ENCODE measurements at regions not wholly inside any gene's neighbourhood (a gene's known extent, or its start where the extent isn't known, plus 50 kb on each side); places are given as distances from the start of the nearest gene placed in this dataset.
"Not testable (repeated sequence)": the region's sequence is repeated elsewhere in the genome, so short reads cannot be mapped to it uniquely, and the experiment has no call there.

- no peak for DNase-seq
These were observed 197.6 kb upstream of the CFAP20DC start for GRCh38 chr3:59247402-59247841.

DNA sequence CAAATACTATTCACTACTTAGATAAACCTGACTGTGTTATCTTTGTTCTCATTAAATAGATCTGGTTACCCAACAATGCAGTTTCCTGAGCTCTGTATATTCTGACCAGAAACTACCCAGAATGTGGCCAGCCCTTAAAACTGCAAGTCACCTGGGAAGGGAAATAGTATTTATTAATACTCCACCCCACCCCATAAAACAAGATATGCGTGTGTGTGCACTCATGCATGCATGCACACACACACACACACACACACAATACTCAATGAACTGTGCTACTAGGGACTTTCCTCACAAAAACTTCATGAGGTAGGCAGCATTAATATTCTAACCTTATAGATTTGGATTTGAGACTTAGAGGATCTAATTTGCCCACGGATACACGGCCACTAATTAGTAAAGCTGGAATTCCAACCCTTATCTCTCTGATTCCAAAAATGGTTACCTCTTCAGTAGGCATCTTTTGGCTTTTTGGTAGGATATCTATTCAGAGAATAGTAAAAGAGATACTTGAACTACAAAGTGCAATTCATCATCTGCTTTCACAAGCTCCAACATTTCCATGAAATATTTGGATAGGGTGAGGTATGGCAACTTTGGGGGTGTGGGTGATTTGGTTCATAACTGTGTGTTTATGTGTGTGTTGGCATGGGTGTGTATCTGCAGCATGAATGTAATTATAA, 197.0 kb upstream of the CFAP20DC start:
- DNase-seq: no peak

- DNase-seq: no peak
These were observed 196.2 kb upstream of the CFAP20DC start for GRCh38 chr3:59245859-59246501.

DNA sequence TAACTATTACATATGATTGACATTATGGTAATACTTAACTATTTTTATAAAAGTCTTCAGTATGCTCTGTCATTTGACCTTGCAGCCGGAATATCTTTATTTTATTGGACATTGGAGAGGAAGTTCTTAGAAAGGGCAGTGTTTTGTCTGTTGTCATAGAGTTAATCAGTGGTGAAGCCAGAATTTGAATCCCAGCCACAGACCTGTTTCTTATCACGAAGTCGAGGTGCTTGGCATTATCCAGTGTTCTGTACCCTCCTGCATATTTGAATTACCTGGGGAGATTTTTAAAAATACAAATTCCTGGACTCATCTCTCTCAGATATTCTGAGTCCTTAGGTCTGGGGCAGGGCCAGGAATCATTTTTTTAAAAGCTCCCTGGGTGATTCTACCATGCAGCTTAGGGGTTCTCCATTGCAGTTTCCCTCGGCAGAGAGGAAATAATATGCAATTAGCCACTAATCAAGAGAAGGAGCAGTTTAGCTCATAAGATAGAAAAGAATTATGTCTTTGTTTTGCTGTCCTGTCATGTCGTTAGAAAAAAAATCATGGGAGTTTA, 195.6 kb upstream of the CFAP20DC start:
- DNase-seq: no peak

GRCh38 chr3:59244343-59244742, 194.5 kb upstream of the CFAP20DC start:
- no peak for DNase-seq

- no peak for DNase-seq
These were observed 193.7 kb upstream of the CFAP20DC start for GRCh38 chr3:59243476-59243875.

DNA sequence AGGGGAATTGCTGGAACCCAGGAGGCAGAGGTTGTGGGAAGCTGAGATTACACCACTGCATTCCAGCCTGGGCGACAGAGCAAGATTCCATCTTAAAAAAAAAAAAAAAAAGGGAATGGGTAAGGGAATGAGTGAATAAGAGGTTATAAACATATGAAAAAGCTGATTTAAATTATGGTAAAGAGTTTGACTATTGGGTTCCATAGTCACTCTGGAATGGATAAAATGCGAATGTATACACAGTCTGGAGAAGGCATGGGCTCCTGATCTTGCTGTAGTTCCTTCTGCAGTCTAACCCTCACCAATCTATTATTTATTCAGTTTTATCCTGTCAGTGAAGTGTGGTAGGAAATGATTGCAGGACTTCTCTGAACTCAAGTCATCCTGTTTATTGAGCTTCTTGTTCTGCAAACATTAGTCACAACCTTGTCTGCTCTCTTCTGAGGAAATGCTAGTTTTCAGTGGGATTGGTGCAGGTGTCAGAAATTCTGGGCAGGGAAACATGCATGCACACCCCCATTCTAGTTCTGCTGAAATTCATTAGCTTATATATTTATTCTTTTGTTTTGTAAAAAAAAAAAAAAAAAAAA, 190.9 kb upstream of the CFAP20DC start:
- no peak for DNase-seq

- no peak for DNase-seq
These were observed 187.3 kb upstream of the CFAP20DC start for GRCh38 chr3:59237121-59237520.

- DNase-seq: no peak
These were observed 185.8 kb upstream of the CFAP20DC start for GRCh38 chr3:59235634-59236012.

GRCh38 chr3:59234884-59235633, 185.2 kb upstream of the CFAP20DC start:
- no peak for DNase-seq

DNA sequence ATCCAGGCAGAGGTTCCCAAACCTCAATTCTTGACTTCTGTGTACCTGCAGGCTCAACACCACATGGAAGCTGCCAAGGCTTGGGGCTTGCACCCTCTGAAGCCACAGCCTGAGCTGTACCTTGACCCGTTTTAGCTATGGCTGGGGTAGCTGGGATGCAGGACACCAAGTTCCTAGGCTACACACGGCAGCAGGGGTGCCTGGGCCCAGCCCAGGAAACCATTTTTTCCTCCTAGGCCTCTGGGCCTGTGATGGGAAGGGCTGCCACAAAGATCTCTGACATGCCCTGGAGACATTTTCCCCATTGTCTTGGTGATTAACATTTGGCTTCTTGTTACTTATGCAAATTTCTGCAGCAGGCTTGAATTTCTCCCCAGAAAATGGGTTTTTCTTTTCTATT, 180.6 kb upstream of the CFAP20DC start:
- DNase-seq: not testable (repeated sequence)

DNA sequence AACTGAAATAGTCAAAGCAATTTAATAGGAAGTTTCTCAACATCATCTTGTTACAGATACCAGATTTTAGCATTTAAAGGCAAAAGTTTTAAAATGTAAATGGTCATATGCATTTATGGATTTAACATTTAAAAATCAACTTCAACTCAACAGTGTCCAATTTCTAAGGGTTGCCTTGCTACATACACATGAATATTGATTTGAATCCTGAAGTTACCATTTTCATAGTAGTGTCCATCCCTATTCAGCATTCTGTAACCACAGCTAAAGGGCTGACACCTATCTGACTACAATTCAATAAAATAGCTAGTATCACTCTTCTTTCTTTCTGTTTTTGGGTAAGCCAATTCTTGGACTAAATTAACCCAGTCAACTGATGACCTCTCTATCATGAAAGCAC, 164.0 kb upstream of the CFAP20DC start:
- DNase-seq: no peak

DNA sequence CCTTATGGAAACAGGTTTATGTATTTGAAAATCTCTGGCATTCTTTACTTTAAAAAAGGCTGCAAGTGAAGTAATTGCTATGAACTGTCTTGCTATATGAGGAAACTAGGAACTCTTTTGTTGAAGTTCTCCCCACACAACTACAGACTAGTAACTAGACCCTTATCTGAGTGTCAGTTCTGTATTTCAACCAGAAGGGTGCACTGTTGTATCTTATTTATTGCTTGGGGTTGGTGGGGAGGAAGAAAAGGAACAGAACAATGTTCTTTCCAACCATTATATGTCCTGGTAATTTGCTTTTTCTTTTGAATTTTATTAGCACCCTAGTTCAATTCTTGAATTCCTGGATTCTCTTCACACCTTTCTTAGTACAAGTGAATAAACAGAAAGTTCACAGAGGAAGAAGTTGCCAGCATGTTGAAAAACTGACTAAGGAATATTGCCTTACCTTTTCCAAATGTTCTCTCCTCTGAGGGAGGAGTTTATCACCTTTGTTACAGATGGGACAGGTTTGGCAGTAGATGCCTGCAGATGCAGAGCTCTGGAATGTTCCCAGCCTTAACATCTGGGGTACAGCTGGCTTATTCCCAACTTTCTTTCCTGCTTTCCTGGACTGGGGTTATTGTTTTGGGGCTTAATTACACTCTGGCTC, 162.4 kb upstream of the CFAP20DC start:
- DNase-seq: no peak

GRCh38 chr3:59210260-59210659, 160.4 kb upstream of the CFAP20DC start:
- DNase-seq: no peak

- no peak for DNase-seq
These were observed 142.6 kb upstream of the CFAP20DC start for GRCh38 chr3:59192473-59192872.

GRCh38 chr3:59191651-59192050, 141.8 kb upstream of the CFAP20DC start:
- DNase-seq: no peak

GRCh38 chr3:59189939-59190338, 140.1 kb upstream of the CFAP20DC start:
- no peak for DNase-seq

GRCh38 chr3:59189526-59189925, 139.7 kb upstream of the CFAP20DC start:
- DNase-seq: no peak

GRCh38 chr3:59186725-59187124, 136.9 kb upstream of the CFAP20DC start:
- DNase-seq: no peak

- no peak for DNase-seq
These were observed 136.0 kb upstream of the CFAP20DC start for GRCh38 chr3:59185591-59186369.

- DNase-seq: no peak
These were observed 130.2 kb upstream of the CFAP20DC start for GRCh38 chr3:59180006-59180405.

DNA sequence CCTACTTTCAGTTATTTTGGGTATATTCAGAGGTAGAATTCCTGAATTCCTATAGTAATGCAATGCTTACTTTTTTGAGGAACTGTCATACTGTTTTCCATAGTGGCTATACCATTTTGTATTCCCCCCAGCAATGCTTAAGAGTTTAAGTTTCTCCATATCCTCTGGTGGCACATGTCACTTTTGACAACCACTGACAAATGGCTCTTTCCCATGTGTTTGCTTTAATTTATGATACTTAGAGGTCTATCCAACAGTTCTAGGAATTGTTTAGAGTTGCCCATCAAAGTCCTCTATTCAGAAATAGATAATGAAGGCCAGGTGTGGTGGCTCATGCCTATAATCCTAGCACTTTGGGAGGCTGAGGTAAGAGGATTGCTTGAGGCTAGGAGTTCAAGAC, 128.9 kb upstream of the CFAP20DC start:
- DNase-seq: no peak
